Middle frontal gyrus (tissue), 1 donor: ENCODE measurements at regions not wholly inside any gene's neighbourhood (a gene's known extent, or its start where the extent isn't known, plus 50 kb on each side); places are given as distances from the start of the nearest gene placed in this dataset.
"Not testable (repeated sequence)": the region's sequence is repeated elsewhere in the genome, so short reads cannot be mapped to it uniquely, and the experiment has no call there.

ENCODE experiments used
- DNase-seq: peaks from one replicate; pipeline ENCODE4 v3.0.0-alpha.2; 2015; ENCODE audit warnings: low spot score; ENCODE audit errors: extremely low spot score

DNA sequence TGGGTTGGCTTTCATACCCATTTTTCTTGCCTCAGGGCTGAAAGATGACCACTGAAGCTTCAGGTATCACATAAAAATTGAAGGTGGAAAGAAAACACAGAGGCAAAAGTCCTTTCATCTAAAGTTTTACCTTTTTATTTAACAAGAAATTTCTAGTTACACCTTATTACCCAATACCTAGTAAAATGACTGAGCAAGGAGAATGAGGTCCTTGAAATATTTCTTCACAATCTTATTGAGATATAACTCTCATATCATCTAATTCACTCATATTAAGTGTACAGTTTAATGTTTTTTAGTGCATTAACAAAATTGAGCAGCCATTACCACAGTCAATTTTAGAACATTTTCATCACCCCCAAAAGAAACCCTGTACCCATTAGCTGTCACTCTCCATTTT is 112.9 kb upstream of the ADTRP start:
- DNase-seq, result no peak

DNA sequence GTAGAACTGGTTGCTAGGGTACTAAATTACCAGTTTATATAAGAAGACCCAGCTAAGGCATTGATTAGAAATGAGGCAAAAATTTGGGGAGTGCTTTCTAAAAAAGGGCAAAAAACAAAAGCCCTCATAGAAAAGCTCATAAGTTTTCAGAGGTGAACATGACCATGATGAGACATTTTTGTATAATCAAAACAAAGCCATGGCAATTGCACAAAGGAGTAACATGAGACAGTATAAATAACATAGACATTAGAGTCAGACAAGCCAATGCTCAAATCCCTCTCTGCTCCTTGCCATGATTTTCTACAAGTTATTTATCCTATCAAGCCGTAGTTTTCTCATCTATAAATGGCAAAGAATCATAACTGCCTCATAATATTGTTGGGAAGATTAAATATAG is 112.2 kb upstream of the ADTRP start:
- no peak for DNase-seq

DNA sequence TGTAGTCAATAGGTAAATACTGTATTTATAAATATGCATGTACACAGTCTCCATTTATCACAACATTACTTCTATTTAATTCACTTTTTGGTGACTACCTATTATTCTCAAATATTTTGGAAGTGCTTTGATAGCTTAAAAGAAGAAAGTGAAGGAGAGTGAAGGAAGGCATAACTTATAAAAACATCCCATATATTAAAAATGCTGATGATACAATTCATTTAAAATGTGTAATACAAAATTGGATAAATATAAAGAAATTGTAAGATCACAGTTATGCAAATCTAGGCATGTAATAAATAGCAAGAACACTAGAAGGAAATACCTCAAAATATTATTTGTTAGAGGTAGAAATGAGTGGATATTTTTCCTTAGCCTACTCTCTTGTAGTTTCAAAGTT is 111.6 kb upstream of the ADTRP start:
- DNase-seq, result no peak

DNA sequence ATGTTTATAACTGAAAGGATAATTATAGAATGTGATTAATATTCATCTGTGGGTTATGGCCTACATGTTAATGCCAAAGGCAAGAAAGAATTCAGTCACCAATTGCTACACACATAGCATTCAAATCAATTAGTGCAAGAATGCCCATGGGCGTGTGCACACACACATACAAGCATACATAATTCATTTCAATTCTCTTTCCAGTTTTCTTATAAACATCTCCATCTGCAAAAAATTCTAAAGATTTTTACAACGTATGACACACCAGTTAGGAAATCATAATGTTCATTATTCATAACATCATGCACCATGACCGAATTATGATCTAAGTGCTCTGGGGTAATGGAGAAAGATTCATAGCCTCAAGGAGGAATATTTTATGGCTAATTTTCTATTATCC is 111.0 kb upstream of the ADTRP start:
- DNase-seq, result no peak

DNA sequence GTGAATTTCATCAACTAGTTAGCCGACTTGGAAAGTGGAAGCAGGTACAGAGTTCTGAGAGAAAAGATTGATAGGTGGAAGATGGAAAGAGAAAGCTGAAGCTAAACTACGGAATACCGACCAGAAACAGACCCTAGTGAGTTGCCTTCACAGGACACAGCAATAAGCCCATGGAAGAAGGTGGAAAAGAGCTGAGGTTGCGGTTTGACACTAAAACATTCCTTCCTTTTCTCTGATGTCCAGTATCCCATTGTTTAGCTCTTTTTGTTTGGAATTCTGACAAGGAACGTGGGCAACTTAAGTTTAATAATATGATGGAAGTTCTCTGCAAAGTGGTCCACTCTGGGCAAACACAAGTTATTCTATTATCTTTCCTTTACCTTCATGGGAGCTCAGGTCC is 110.1 kb upstream of the ADTRP start:
- no peak for DNase-seq

DNA sequence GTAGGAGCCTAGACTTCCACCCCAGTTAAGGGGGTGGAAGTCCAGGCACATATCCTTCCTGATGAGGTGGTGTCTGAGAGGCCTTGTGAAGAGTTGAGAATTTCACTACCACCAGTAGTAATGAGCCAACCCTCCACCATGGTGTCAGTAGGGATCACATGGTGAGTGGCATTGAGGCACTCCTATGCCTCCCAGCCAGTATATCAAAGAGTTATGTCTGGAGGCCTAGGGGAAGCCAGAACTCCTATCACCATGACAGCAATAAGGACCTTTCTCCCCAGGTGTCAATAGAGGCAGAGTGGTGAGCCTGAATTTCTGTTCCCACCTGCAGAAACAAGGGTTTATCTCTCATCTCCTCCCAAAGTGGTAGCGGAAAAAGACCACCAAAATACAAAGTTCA is 106.6 kb upstream of the ADTRP start:
- no peak for DNase-seq

DNA sequence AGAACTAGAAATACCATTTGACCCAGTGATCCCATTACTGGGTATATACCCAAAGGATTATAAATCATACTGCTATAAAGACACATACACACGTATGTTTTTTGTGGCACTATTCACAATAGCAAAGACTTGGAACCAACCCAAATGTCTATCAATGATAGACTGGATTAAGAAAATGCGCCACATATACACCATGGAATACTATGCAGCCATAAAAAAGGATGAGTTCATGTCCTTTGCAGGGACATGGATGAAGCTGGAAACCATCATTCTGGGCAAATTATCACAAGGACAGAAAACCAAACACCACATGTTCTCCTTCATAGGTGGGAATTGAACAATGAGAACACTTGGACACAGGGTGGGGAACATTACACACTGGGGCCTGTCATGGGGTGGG is 104.9 kb upstream of the ADTRP start:
- not testable (repeated sequence) for DNase-seq

DNA sequence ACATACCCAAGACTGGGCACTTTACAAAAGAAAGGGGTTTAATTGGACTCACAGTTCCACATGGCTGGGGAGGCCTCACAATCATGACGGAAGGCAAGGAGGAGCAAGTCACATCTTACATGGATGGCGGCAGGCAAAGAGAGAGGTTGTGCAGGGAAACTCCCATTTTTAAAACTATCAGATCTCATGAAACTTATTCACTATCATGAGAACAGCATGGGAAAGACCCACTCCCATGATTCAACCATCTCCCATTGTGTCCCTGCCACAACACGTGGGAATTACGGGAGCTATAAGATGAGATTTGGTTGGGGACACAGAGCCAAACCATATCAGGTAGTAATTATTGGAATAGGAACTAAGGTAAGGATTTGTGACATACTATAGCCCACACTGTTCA is 101.6 kb upstream of the ADTRP start:
- not testable (repeated sequence) for DNase-seq

DNA sequence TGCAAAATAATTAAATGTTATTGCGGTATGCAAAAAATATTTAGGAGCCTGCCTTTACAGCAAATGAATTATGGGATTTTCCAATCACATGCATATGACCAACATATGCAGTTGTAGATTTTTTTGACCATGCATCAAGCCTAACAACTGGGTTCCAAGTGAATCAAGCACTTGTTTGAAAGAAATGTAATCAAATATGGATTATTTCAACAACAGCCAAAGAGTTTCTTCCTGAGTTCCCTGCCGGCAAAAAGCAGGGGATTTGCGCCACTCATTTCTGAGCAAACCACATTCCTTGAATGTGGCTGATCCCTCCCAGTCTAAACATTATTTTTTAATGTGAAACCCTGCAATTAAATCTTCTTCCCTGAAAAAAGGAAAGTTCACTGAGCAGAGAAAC is 100.1 kb upstream of the ADTRP start:
- DNase-seq, result no peak

DNA sequence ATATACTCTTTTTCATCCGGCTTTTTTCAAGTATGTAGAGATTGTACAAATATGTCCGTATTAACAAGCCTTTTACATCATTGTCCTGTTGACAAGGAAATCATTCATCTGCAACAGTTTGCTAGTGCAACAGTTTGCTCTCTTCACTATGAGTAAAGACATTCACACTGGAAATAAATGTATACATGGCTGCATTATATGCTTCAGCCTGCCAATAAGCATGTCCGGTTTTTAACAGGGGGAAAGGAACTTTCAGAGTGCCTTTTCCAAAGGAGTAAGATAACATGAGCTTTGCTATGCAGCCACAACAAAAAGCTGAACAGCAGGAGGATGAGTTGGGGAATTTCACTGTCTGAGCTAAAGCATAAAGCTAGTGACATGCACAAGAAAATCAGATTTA is 99.4 kb upstream of the ADTRP start:
- DNase-seq, result no peak

DNA sequence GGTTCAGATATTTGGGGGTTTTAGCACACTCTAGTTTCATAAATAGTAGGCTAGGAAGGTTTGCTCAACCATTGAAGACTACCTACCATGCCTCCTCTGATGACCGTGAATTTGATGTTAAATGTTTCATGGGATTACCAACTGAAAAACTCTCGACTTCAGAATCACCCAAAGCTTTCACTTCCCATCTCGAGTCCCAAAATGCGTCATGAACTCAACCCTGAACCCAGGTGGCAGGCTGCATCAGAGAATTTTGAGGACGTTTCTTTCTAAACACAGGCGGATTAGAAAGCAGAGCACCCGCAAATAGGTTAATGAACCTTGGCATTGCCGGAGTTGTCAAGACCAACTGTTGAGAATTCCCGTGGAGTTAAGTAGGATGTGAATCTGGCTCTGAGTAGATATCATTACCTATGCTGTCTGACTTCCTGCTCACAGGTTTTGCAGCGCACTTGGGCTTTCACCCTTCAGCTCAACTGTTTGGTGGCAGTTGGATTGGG is 98.4 kb upstream of the ADTRP start:
- DNase-seq, result no peak

DNA sequence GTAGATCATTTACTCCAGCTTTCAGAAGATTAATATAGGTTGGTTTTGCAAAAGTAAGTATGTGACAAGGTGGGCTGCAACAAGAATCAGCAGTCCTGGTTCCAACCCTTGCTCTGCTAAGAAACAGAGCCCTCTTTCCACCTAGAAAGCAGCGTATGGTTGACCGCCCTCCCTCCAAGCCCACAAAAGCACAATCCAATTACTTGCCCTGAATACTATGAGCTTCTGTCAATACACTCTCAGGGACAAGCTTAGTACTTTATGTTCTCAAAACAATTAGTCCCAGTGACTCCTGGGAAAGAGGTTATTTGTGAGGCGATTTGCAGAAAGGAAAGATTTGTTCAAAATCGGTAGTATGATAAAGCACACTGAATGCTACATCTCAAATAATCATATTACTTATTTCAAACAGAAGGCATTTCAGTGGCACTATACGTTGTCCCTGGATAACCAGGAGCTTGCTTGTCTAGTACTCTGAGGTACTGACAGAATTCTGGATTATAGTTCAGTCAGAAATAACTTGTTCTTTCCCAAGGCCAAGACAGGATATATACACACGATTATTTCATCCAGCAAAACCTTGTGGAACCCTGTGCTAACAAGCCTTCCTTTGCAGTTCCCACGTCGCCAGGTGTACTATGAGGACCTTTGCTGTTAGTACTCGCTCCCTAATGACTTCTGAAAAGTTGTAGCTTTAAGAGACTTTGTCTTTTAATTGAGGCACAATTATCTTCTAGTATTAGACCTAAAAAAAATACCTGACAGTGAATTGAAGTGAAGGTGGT is 96.9 kb upstream of the ADTRP start:
- no peak for DNase-seq

DNA sequence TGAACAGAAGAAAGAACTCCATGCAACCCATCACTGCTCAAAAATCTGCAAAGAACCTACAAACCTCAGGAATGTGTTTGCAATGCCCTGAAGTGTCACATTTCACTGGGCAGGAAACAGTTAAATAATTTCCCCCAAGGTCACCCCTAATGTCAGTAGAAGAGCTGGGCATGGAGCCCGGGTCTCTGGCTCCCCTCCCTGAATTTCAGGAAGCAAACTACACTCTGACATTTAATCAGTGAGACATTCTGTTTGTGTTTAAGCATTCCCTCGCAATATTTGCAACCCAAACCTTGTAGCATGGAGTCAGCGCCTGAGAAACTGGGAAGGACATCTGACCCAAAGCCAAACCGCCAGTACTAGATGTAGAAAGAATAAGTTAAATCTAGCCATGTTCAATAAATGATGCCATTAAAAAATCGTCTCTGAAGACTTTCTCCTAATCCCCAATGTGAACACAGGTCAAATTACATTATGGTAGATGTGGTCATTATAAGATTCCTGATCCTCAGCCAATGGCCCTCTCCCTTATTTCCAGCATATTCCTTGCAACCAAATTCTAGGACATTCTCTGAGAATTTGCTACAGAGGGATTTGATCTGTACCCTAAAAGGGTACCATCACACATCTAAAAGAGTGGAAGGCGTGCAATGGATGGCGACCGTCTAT is 91.2 kb upstream of the ADTRP start:
- DNase-seq, result no peak

DNA sequence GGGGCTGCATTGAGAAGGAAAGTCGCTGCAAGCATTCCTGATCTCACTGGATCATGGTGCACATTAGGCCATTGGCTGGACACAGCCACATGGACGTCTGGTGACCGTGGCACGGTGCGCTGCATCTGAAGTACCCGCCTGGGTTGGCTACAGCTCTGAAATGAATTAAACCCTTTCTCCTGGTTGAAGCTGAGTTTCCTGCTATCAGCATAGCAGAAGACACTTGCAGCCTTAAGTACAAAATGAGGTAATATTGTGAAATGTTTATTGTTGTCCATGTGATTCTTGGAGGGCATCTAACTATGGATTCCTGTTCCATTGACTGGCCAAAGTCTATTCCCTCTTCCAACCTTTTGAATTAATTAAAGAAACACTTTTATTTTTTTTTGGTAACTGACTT is 89.8 kb upstream of the ADTRP start:
- no peak for DNase-seq

DNA sequence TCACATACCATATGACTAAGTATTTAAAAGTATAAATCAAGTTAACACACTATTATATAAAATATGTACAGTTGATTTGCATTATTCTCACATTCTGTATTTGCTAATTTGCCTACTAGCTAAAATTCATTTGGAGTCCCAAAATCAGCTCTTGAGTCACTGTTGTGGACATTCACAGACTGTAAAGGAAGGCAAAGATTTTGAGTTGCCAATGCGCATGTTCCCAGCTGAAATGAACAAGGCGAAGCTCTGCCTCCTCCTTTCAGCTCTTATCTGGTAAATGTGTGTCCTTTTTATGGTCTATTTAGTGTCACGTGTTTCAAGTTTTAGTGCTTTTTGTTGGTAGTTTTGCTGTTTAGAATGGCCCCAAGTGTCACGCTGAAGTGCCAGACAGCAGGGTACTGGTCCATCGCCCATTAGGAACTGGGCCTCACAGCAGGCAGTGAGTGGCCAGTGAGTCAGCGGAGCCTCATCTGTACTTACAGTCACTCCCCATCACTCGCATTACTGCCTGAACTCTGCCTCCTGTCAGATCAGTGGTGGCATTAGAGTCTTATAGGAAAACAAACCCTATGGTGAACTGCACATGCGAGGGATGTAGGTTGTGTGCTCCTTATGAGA is 87.2 kb upstream of the ADTRP start:
- no peak for DNase-seq

DNA sequence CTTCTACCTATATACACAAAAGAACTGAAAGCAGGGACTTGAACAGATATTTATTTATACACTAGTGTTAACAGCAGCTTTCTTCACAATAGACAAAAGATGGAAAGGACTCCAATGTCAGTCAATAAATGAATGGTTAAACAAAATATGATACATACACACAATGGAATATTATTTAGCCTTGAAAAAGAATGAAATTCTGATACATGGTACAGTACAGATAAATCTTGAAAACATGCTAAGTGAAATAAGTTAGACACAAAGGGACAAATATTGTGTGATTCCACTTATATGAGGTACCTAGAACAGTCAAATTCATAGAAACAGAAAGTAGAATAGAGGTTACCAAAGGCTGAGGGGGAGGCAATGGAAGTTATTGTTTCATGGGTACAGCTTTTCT is 79.8 kb upstream of the ADTRP start:
- DNase-seq, result no peak

DNA sequence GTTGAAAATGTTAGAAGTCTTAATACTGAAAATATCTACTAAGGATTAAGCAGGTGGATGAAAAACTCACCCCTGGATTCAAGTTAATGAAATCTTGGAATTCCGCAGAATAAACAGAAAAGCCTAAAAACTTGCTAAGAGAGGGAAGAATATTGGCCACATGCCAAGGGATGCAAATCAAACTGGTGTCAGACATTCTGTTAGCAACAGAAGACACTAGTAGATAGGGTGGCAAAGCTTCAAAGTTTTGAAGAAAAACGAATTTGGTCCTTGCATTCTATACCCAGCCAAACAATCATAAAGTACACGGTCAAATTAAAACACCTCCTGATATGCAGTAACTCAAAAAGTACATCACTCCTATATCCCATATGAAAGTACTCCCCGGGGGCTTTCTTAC is 77.1 kb upstream of the ADTRP start:
- DNase-seq, result no peak

DNA sequence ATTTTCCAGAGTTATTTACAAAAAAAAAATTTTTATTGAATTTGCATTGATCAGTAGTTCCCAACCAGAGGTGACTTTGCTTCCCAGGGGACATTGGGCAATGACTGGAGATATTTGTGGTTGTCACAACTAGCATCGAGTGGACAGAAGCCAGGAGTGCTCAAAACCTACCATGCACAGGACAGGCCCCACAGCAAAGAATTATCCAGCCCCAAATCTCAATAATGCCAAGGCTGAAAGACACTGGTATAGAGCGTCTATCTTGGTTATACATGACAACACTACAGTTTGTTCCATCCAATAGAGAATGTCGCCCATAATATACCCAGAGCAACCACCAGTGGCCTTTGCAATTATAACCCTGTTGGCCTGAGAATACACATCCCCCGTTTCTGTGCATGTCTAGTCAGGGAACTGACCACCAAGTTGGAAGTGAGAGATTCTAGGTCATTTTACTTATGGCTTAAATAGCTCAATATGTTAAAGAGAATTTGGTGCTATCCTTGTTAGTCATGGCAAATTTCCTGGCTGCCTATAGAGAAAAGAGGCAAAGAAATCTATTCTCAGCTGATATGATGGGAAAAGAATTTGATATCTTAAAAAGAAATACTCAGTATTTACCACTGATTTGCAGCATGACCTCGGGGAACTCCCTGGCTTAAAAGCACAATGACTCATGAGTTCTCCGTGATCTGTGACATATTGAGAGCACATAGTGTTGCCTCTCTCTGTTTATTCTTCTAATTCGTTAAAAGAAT is 76.0 kb upstream of the ADTRP start:
- DNase-seq, result no peak

DNA sequence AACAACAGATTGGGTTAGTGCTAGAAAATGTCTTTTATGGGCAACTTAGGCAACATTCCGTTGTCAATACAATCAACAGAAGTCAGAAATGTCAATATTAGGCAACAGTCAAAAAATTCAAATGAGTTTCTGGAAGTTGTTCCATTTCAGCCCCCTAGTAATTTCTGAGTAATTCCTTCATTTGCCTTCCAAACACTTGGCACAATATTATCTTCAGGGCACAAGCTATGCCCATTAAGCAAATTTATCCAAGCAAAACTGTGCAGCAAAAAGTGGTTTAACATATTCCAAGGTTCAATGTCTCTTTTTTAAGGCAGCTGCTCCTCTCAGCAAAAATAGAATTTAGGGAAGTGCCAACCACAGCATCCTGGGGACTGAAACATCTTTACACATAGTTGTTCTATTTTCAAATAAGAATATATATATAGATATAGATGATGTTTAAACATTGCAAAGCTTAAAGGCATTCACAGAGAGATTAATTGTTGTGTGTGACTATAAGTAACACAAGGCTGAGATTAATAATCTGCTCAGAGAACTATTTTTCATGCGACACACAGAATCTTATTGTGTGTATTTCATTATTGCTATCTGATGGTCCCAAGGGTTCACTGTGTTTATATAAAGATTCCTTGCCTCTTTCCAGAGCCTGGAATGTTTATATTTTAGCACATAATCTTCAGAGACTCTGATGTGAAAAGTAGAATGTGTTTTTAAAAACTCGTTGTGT is 75.2 kb upstream of the ADTRP start:
- no peak for DNase-seq

DNA sequence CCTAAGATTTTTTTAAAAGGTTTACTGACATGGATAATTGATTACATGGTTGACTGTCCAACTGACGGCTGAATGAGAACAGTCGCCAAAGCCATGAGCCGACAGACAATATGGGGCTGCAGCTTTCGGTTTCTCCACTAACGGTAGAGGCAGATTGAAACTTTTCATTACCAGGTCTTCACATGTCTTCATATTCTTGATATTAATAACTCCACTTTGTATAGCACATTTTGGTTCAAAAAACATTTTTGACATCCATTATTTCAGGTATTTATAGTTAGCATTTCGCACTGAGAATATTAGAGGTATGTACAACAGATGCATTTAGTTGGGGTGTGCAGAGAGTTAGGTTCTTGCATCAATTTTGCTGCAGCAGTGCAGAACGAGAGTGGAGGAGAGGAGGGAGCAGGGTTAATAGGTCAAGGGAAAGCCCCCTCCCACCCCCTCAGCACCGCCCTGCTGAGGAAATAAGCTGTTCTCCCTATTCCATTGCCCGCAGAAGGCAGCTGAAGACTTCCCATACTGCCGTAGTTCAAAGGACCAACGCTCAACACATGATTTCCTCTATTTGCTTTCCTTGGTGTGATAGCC is 73.6 kb upstream of the ADTRP start:
- DNase-seq, result no peak

DNA sequence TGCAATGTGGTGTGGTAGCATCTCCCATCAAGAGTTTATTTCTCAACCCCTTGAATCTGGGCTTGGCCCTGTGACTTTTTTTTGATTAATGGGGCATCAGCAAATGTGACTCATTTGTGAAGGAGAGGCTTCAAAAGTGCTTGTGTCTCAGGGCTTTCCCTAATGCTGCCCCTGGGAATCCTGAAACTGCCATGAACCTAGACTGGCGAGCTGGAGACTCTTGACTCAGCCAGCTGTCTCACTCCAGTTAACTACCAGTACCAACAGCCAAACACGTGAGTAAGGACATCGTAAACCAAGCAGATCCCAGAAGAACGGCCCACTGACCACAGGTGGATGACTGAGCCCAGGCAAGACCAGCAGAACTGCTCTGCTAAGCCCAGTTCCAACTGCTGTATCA is 72.8 kb upstream of the ADTRP start:
- DNase-seq, result no peak
